ENCODE measurements at regions not wholly inside any gene's neighbourhood (a gene's known extent, or its start where the extent isn't known, plus 50 kb on each side); places are given as distances from the start of the nearest gene placed in this dataset.

DNA sequence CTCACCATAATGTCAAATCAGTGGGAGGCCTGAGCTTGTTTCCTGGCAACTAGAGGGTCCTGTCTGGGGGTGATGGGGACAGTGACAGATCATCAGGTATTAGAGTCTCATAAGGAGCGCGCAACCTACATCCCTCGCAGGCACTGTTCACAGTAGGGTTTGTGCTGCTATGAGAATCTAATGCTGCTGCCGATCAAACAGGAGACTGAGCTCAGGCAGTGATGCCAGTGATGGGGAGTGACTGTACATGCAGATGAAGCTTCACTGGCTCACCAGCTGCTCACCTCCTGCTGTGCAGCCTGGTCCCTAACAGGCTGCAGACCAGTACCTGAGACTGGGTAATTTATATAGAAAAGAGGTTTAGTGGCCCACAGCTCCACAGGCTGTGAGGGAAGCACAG is 147.3 kb downstream of the TTLL2 start:
- no peak for TF ChIP-seq RARB (CRISPR knock-in tag; IDR thresholded peaks at IDR 0.05)
- TF ChIP-seq ZFP30 (CRISPR knock-in tag; IDR thresholded peaks at IDR 0.05) = no peak
- TF ChIP-seq ESRRG (CRISPR knock-in tag; IDR thresholded peaks at IDR 0.05) = no peak
- TF ChIP-seq GLIS3 (CRISPR knock-in tag; IDR thresholded peaks at IDR 0.05) = no peak
- no peak for TF ChIP-seq ZFP3 (CRISPR knock-in tag; IDR thresholded peaks at IDR 0.05)
- no peak for TF ChIP-seq BACH2 (CRISPR knock-in tag; IDR thresholded peaks at IDR 0.05; ENCODE audit: borderline replicate concordance)
- TF ChIP-seq, protein P1, sequence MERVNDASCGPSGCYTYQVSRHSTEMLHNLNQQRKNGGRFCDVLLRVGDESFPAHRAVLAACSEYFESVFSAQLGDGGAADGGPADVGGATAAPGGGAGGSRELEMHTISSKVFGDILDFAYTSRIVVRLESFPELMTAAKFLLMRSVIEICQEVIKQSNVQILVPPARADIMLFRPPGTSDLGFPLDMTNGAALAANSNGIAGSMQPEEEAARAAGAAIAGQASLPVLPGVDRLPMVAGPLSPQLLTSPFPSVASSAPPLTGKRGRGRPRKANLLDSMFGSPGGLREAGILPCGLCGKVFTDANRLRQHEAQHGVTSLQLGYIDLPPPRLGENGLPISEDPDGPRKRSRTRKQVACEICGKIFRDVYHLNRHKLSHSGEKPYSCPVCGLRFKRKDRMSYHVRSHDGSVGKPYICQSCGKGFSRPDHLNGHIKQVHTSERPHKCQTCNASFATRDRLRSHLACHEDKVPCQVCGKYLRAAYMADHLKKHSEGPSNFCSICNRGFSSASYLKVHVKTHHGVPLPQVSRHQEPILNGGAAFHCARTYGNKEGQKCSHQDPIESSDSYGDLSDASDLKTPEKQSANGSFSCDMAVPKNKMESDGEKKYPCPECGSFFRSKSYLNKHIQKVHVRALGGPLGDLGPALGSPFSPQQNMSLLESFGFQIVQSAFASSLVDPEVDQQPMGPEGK (CRISPR knock-in tag; IDR thresholded peaks at IDR 0.05; ENCODE audit: borderline replicate concordance) = no peak
- TF ChIP-seq ARNTL (CRISPR knock-in tag; IDR thresholded peaks at IDR 0.05; ENCODE audit: borderline replicate concordance, low read depth) = no peak
- no peak for TF ChIP-seq PPARA (CRISPR knock-in tag; IDR thresholded peaks at IDR 0.05; ENCODE audit: borderline replicate concordance)

Data from SK-N-SH treated with all-trans-retinoic acid at 6 μM for 48 hours (cell line).